GM23248 (cell line): ENCODE measurements at regions not wholly inside any gene's neighbourhood (a gene's known extent, or its start where the extent isn't known, plus 50 kb on each side); places are given as distances from the start of the nearest gene placed in this dataset.

Source experiments
- EZH2 ChIP-seq: fragments of 200-600 bp; sonication (generic); IDR thresholded peaks from 2 replicates; pipeline ENCODE4 v1.6.1; 2018; ENCODE audit warnings: antibody characterized with exemption, mild to moderate bottlenecking; ENCODE audit not compliant: insufficient read depth, poor library complexity, severe bottlenecking
- EZH2phosphoT487 ChIP-seq: fragments of 200-600 bp; sonication (generic); IDR thresholded peaks from 2 replicates; pipeline ENCODE4 v1.6.1; 2018; ENCODE audit warnings: antibody characterized with exemption, moderate library complexity, mild to moderate bottlenecking, low read depth; ENCODE audit not compliant: insufficient read depth

DNA sequence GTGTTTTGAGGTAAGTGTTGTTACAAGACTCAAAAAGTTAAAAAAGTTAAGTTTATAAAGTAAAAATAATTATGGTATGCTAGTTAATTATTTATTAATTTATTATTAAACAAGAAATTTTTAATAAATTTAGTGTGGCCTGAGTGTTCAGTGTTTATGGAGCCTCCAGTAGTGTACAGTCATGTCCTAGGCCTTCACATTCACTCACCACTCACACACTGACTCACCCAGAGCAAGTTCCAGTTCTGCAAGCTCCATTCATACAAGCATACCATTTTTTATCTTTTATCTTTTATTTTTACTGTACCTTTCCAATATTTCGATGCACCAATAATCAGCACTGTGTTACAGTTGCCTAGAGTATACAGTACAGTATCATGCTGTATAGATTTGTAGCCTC, 381.2 kb upstream of the MGMT start:
- no peak for TF ChIP-seq EZH2
- TF ChIP-seq EZH2phosphoT487: no peak
